Endothelial cell of hepatic sinusoid (primary cell): ENCODE measurements at regions not wholly inside any gene's neighbourhood (a gene's known extent, or its start where the extent isn't known, plus 50 kb on each side); places are given as distances from the start of the nearest gene placed in this dataset.

Experiments
- in situ Hi-C: cut with HindIII; loops from 2 replicates; pipeline ENCODE4 v1.10.0; 2017; ENCODE audit warnings: low sequenced_read_pairs

GRCh38 chr16:49010879-49011278 lies 270.8 kb downstream of the CBLN1 start:
- in situ Hi-C loops: loop anchor here (5.0 kb wide), 1 partner anchor 44 kb away; no protein-coding TSS in a partner anchor

GRCh38 chr16:49010396-49010795 lies 271.2 kb downstream of the CBLN1 start:
- in situ Hi-C loops: loop anchor here (5.0 kb wide), 1 partner anchor 43 kb away; no protein-coding TSS in a partner anchor

- in situ Hi-C loops: no loop called here
Observed at GRCh38 chr16:49009204-49009603, 272.4 kb downstream of the CBLN1 start.

GRCh38 chr16:49003992-49004391 lies 277.6 kb downstream of the CBLN1 start:
- in situ Hi-C loops: no loop called here

- in situ Hi-C loops: no loop called here
Observed at GRCh38 chr16:49003022-49003421, 278.6 kb downstream of the CBLN1 start.

- in situ Hi-C loops: no loop called here
Observed at GRCh38 chr16:49000594-49000993, 281.0 kb downstream of the CBLN1 start.

GRCh38 chr16:48999508-48999907 lies 282.1 kb downstream of the CBLN1 start:
- in situ Hi-C loops: no loop called here

GRCh38 chr16:48999044-48999443 lies 282.6 kb downstream of the CBLN1 start:
- in situ Hi-C loops: no loop called here

GRCh38 chr16:48997946-48998345 lies 283.7 kb downstream of the CBLN1 start:
- in situ Hi-C loops: no loop called here

- in situ Hi-C loops: no loop called here
Observed at GRCh38 chr16:48997081-48997615, 284.5 kb downstream of the CBLN1 start.

- in situ Hi-C loops: no loop called here
Observed at GRCh38 chr16:48978501-48978900, 303.1 kb downstream of the CBLN1 start.

- in situ Hi-C loops: no loop called here
Observed at GRCh38 chr16:48972236-48972635, 309.4 kb downstream of the CBLN1 start.

- in situ Hi-C loops: no loop called here
Observed at GRCh38 chr16:48971571-48972077, 310.0 kb downstream of the CBLN1 start.

- in situ Hi-C loops: no loop called here
Observed at GRCh38 chr16:48970216-48970615, 311.4 kb downstream of the CBLN1 start.

GRCh38 chr16:48969611-48970010 lies 312.0 kb downstream of the CBLN1 start:
- in situ Hi-C loops: loop anchor here (5.0 kb wide), 1 partner anchor 43 kb away; no protein-coding TSS in a partner anchor

- in situ Hi-C loops: loop anchor here (5.0 kb wide), 1 partner anchor 47 kb away; no protein-coding TSS in a partner anchor
Observed at GRCh38 chr16:48965386-48965785, 316.3 kb downstream of the CBLN1 start.

- in situ Hi-C loops: no loop called here
Observed at GRCh38 chr16:48963901-48964615, 317.6 kb downstream of the CBLN1 start.

- in situ Hi-C loops: no loop called here
Observed at GRCh38 chr16:48963306-48963705, 318.3 kb downstream of the CBLN1 start.

- in situ Hi-C loops: no loop called here
Observed at GRCh38 chr16:48961546-48961945, 320.1 kb downstream of the CBLN1 start.

GRCh38 chr16:48960830-48961229 lies 320.8 kb downstream of the CBLN1 start:
- in situ Hi-C loops: no loop called here

GRCh38 chr16:48959747-48960146 lies 321.9 kb downstream of the CBLN1 start:
- in situ Hi-C loops: no loop called here

- in situ Hi-C loops: no loop called here
Observed at GRCh38 chr16:48959204-48959603, 322.4 kb downstream of the CBLN1 start.
